ENCODE measurements at regions not wholly inside any gene's neighbourhood (a gene's known extent, or its start where the extent isn't known, plus 50 kb on each side); places are given as distances from the start of the nearest gene placed in this dataset.

DNA sequence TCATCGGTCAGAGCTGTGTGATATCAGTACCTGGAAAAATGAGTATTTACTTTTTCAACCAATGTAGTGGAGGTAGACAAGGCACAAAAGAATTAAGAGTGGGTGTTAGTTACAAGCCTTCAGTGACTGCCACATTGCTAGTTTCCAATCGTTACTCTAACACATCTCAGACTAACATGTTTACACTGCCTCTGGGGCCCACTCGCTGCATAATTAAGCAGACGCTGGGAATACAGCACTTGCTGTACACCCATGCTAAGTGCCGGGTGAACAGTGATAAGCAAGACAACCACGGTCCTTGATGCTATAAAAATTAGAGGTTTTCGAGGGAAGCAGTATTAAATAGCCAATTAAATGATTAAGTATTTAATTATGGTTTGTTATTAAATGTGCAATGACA, 1147.6 kb downstream of the AACS start:
- Histone ChIP-seq H3K4me3 (no peak overlapping the region), H3K4me1 (ENCODE audit: control insufficient read depth in 5 of 5, insufficient read depth in 5 of 5, low read length in 5 of 5) (no peaks in the 10 kb centered on the region), H3K9me3 (ENCODE audit: control insufficient read depth in 4 of 4, insufficient read depth in 3 of 4, low read length in 3 of 4) (peaks cover 0 to 5% (median 0%) of the 10 kb centered on the region in 4 donors), H3K36me3 (ENCODE audit: control insufficient read depth in 4 of 4, insufficient read depth in 4 of 4, low read length in 4 of 4) (no peaks in the 10 kb centered on the region), H3K9ac (ENCODE audit: insufficient read depth in 1 of 2, low read length in 2 of 2) (no peak overlapping the region), H3K27ac (ENCODE audit: low read depth in 1 of 2, low read length in 1 of 2) (no peak overlapping the region), H3K27me3 (ENCODE audit: control insufficient read depth in 3 of 3, insufficient read depth in 3 of 3, low read length in 2 of 3) (no peaks in the 10 kb centered on the region)
- DNase-seq (no peak), ATAC-seq (ENCODE audit: insufficient read depth, low FRiP score) (no peak)
- WGBS, 2 donors, result 57 to 67% methylated on average over 7 of the region's 7 CpGs
- TF ChIP-seq, protein P1, sequence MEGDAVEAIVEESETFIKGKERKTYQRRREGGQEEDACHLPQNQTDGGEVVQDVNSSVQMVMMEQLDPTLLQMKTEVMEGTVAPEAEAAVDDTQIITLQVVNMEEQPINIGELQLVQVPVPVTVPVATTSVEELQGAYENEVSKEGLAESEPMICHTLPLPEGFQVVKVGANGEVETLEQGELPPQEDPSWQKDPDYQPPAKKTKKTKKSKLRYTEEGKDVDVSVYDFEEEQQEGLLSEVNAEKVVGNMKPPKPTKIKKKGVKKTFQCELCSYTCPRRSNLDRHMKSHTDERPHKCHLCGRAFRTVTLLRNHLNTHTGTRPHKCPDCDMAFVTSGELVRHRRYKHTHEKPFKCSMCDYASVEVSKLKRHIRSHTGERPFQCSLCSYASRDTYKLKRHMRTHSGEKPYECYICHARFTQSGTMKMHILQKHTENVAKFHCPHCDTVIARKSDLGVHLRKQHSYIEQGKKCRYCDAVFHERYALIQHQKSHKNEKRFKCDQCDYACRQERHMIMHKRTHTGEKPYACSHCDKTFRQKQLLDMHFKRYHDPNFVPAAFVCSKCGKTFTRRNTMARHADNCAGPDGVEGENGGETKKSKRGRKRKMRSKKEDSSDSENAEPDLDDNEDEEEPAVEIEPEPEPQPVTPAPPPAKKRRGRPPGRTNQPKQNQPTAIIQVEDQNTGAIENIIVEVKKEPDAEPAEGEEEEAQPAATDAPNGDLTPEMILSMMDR (IDR thresholded peaks at IDR 0.05; ENCODE audit: control extremely low read depth, extremely low read depth), result no peak

GRCh38 chr12:126218697-126219096, 1153.5 kb downstream of the AACS start:
- H3K4me3 ChIP-seq, result no peak overlapping the region
- DNase-seq (no peak), ATAC-seq (ENCODE audit: insufficient read depth, low FRiP score) (no peak)
- no peaks in the 10 kb centered on the region for H3K27me3 ChIP-seq (ENCODE audit: control insufficient read depth in 3 of 3, insufficient read depth in 3 of 3, low read length in 2 of 3)
- no peak overlapping the region for H3K9ac ChIP-seq (ENCODE audit: insufficient read depth in 1 of 2, low read length in 2 of 2)
- no peaks in the 10 kb centered on the region for H3K4me1 ChIP-seq (ENCODE audit: control insufficient read depth in 5 of 5, insufficient read depth in 5 of 5, low read length in 5 of 5)
- TF ChIP-seq, protein P1 (IDR thresholded peaks at IDR 0.05; ENCODE audit: control extremely low read depth, extremely low read depth), result no peak
- no peaks in the 10 kb centered on the region for H3K9me3 ChIP-seq (ENCODE audit: control insufficient read depth in 4 of 4, insufficient read depth in 3 of 4, low read length in 3 of 4)
- WGBS, 2 donors, result 60 to 76% methylated on average over 1 of the region's 1 CpG
- no peak overlapping the region for H3K27ac ChIP-seq (ENCODE audit: low read depth in 1 of 2, low read length in 1 of 2)
- H3K36me3 ChIP-seq (ENCODE audit: control insufficient read depth in 4 of 4, insufficient read depth in 4 of 4, low read length in 4 of 4), result no peaks in the 10 kb centered on the region

- ATAC-seq (ENCODE audit: insufficient read depth, low FRiP score), result no peak
These were observed 1153.9 kb downstream of the AACS start for GRCh38 chr12:126219139-126219538.

More at GRCh38 chr12:126219139-126219538, 1153.9 kb downstream of the AACS start:
- TF ChIP-seq, protein P1 (IDR thresholded peaks at IDR 0.05; ENCODE audit: control extremely low read depth, extremely low read depth), result no peak
- no peak for DNase-seq
- no peaks in the 10 kb centered on the region for H3K36me3 ChIP-seq (ENCODE audit: control insufficient read depth in 4 of 4, insufficient read depth in 4 of 4, low read length in 4 of 4)
- H3K9ac ChIP-seq (ENCODE audit: insufficient read depth in 1 of 2, low read length in 2 of 2), result no peak overlapping the region
- WGBS, 2 donors, result 65 to 76% methylated on average over 2 of the region's 2 CpGs
- H3K27me3 ChIP-seq (ENCODE audit: control insufficient read depth in 3 of 3, insufficient read depth in 3 of 3, low read length in 2 of 3), result no peaks in the 10 kb centered on the region
- H3K27ac ChIP-seq (ENCODE audit: low read depth in 1 of 2, low read length in 1 of 2), result no peak overlapping the region
- no peaks in the 10 kb centered on the region for H3K9me3 ChIP-seq (ENCODE audit: control insufficient read depth in 4 of 4, insufficient read depth in 3 of 4, low read length in 3 of 4)
- no peaks in the 10 kb centered on the region for H3K4me1 ChIP-seq (ENCODE audit: control insufficient read depth in 5 of 5, insufficient read depth in 5 of 5, low read length in 5 of 5)
- H3K4me3 ChIP-seq, result no peak overlapping the region
